IPS DF 6.9 (cell line): ENCODE measurements at regions not wholly inside any gene's neighbourhood (a gene's known extent, or its start where the extent isn't known, plus 50 kb on each side); places are given as distances from the start of the nearest gene placed in this dataset.
"Not testable (repeated sequence)": the region's sequence is repeated elsewhere in the genome, so short reads cannot be mapped to it uniquely, and the experiment has no call there.

ENCODE experiments used
- DNase-seq: peaks from one replicate; pipeline ENCODE4 v3.0.0-alpha.2; 2013; ENCODE audit warnings: low read depth, low spot score
- H3K27ac ChIP-seq: one replicate; pipeline ENCODE4 v1.5.1; 2013; ENCODE audit warnings: low read length, control low read depth
- H3K27me3 ChIP-seq: 2 replicates; pipeline ENCODE4 v1.6.1; 2013; ENCODE audit warnings: mild to moderate bottlenecking, low read length; ENCODE audit not compliant: control insufficient read depth, insufficient read depth
- H3K36me3 ChIP-seq: 2 replicates; pipeline ENCODE4 v1.6.1; 2013; ENCODE audit warnings: low read length; ENCODE audit not compliant: control insufficient read depth, insufficient read depth
- H3K4me1 ChIP-seq: 2 replicates; pipeline ENCODE4 v1.6.1; 2013; ENCODE audit warnings: low read length; ENCODE audit not compliant: control insufficient read depth, insufficient read depth
- H3K4me3 ChIP-seq: 2 replicates; pipeline ENCODE4 v1.5.1; 2013; ENCODE audit warnings: mild to moderate bottlenecking, low read length
- H3K9me3 ChIP-seq: 2 replicates; pipeline ENCODE4 v1.6.1; 2013; ENCODE audit warnings: low read length, inconsistent platforms; ENCODE audit not compliant: control insufficient read depth, insufficient read depth
- WGBS: extraction: QIAGEN DNeasy Blood & Tissue Kit; methylation state at CpG from one replicate; pipeline ENCODE4 v1.1.7; 2013; ENCODE audit warnings: mixed read lengths, missing lambda C conversion rate; ENCODE audit not compliant: insufficient read length, insufficient coverage; 5-methylcytosine and 5-hydroxymethylcytosine counted together

DNA sequence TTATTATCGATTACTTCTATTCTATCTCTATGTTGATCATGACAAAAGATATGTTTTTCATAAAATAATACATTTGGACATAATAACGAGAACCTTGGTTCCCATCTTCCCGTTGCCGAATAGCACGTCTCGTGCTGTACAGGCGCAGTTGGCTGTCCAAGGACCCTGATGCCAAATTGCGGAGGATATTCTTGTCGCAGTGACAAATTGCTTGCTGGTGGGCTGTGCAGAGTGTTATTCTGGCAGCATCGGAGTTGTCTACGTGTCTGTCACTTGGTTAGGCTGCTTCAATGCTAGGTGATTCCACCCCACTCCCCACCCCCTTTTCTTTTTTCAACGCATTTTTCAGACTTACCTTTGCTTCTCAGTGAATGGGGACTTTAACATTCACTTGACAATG, 546.8 kb downstream of the PRKD1 start:
- no peaks in the 10 kb centered on the region for H3K27me3 ChIP-seq
- H3K4me1 ChIP-seq: no peaks in the 10 kb centered on the region
- WGBS: no CpG with 5 or more reads among the region's 12 CpGs
- H3K36me3 ChIP-seq: no peaks in the 10 kb centered on the region
- H3K27ac ChIP-seq: no peak overlapping the region
- no peak overlapping the region for H3K4me3 ChIP-seq
- H3K9me3 ChIP-seq: no peaks in the 10 kb centered on the region
- no peak for DNase-seq

DNA sequence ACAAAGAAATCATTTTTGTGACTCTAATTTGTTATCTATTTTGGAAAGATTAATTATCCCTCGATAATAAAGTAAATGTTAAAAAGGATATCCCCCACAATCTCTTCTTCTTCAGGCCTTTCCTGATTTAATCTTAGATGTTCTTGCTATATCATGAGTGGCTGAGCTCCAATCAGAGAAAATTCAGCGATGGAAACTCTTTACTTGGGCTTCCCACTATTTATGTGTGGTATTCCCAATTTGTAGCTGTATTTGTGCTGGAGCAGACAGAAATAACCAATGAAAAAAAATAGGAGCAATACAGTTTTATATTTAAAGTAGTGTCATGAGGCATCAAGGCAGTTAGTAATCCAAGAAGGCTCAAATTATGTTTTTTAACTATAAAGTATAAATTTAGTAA, 539.1 kb downstream of the PRKD1 start:
- Histone ChIP-seq H3K36me3 (no peaks in the 10 kb centered on the region), H3K4me1 (no peaks in the 10 kb centered on the region), H3K9me3 (no peaks in the 10 kb centered on the region), H3K27me3 (no peaks in the 10 kb centered on the region), H3K4me3 (no peak overlapping the region), H3K27ac (no peak overlapping the region)
- WGBS: no CpG with 5 or more reads among the region's 2 CpGs
- no peak for DNase-seq

DNA sequence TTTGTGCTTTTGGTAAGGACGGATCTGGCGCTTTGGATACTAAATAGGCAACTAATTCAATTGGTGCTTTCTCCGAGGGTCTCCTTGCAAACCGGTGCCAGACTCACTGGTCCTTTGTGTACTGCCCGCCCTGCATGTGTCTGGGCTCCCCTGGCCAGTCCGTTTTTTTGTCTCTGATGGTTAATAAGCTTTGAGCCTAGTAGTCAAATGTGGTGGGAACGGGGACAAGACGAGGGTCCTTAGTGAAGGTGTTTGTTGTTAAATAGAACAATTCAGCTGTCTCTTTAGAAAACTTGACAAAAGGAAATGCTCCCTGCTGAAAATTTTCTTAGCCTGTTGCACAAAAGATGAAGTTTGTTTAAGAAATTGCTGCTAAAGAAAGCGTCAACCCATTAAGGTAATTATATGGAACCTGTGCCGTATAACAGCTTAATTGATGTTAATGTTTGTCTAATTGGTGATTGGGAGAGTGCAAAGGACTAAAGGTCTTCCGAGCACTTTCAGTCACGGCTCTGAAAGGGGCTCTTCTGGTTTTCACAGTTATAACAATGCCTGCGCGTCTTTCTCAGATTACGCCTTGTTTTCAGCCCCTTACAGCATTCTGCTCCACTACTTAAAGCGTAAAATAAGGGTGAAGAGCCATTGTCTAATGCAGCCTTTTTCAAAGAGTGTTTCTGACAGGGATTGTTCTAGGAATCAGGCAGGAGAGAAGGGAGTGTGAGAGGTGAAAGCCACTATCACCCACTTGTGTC, 537.4 kb downstream of the PRKD1 start:
- Histone ChIP-seq H3K9me3 (no peaks in the 10 kb centered on the region), H3K27ac (no peak overlapping the region), H3K36me3 (no peaks in the 10 kb centered on the region), H3K4me1 (no peaks in the 10 kb centered on the region), H3K27me3 (no peaks in the 10 kb centered on the region), H3K4me3 (no peak overlapping the region; the same call in 1 of the 2 replicates)
- WGBS: no CpG with 5 or more reads among the region's 16 CpGs
- no peak for DNase-seq

DNA sequence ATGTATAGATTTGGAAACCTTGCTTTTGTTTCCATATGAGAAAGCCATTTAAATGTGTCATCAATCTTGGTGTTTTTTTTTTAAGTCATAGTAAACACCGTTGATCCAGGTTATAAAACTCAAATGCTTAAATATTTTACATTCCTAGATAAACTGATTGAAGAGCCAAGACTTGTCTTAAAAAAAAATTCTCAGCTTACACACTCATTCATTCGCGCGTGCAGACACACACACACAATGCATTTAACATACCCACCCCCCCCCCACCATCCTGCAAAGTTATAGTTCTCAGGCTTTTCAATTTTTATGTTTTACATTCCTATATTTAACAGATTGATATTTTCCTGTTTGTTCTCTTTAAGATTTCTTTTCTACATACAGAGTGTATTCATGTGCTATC, 536.4 kb downstream of the PRKD1 start:
- Histone ChIP-seq H3K27me3 (no peaks in the 10 kb centered on the region), H3K4me1 (no peaks in the 10 kb centered on the region), H3K27ac (no peak overlapping the region), H3K9me3 (no peaks in the 10 kb centered on the region), H3K36me3 (no peaks in the 10 kb centered on the region), H3K4me3 (no peak overlapping the region)
- no peak for DNase-seq
- WGBS: no CpG with 5 or more reads among the region's 4 CpGs

DNA sequence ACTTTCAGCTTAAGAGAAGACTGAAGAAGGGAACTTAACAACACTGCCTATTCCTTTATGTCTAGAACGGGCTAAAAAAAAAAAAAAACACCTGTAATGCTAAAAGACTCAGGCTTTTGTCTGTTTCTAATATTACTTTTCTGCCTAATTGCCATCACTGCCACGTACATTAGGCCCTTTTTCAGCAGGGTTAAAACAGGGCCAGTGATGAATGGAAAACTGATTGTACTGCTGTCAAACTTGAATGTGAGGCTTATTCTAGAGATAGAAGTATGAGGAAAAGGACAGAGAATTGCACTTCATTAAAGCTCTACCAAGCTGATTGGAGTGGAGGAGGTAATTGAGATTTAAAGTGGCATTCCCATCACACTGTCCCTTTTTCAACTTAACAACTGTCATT, 535.8 kb downstream of the PRKD1 start:
- H3K4me3 ChIP-seq: no peak overlapping the region
- no peaks in the 10 kb centered on the region for H3K27me3 ChIP-seq
- no peaks in the 10 kb centered on the region for H3K9me3 ChIP-seq
- no peak overlapping the region for H3K27ac ChIP-seq
- H3K4me1 ChIP-seq: no peaks in the 10 kb centered on the region
- DNase-seq: no peak
- H3K36me3 ChIP-seq: no peaks in the 10 kb centered on the region
- WGBS: no CpG with 5 or more reads among the region's 2 CpGs

DNA sequence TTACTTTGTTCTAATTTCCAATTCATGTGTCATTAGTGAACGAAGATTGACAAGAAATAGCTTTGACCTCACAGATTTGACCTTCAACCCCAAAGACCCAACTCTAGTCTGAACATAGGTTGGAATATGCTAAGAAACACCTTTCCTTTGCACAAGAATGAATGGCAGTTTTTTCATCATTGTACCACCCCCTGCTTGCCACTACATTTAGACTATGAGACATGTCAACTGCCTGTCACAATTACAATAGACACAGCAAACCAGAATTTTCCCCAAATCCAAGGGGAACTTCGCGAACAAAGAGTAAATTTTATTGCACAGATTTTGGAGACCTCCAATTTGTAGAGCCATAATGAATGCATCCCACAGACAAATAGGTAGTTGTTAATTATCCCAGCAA, 535.4 kb downstream of the PRKD1 start:
- H3K27ac ChIP-seq: no peak overlapping the region
- no peak overlapping the region for H3K4me3 ChIP-seq
- H3K9me3 ChIP-seq: no peaks in the 10 kb centered on the region
- H3K27me3 ChIP-seq: no peaks in the 10 kb centered on the region
- WGBS: no CpG with 5 or more reads among the region's 3 CpGs
- H3K4me1 ChIP-seq: no peaks in the 10 kb centered on the region
- no peaks in the 10 kb centered on the region for H3K36me3 ChIP-seq
- no peak for DNase-seq

- H3K27me3 ChIP-seq: no peaks in the 10 kb centered on the region
- WGBS: no CpG with 5 or more reads among the region's 2 CpGs
- no peak overlapping the region for H3K27ac ChIP-seq
- H3K36me3 ChIP-seq: no peaks in the 10 kb centered on the region
- no peak for DNase-seq
- H3K4me3 ChIP-seq: no peak overlapping the region
- H3K9me3 ChIP-seq: no peaks in the 10 kb centered on the region
- no peaks in the 10 kb centered on the region for H3K4me1 ChIP-seq
These were observed 524.6 kb downstream of the PRKD1 start for GRCh38 chr14:29403091-29403490.

DNA sequence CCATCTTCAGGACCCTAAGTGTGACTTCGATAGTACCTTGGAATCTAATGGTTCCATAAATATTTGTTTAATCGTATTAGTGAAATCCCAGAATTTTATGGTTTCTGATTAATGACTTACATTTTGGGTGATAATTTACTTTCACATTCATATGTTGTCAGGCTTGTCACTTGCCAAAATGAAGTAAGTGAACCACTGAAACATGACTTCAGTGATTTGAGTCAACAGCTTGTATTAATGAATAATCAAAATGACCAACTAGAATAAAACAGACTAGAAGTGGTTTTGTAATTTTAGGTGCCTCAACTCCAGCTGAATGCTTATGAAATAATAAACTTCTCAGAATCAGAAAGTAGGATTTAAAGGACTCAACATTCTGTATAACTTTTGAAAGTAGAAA, 517.1 kb downstream of the PRKD1 start:
- no peak for DNase-seq
- H3K4me3 ChIP-seq: no peak overlapping the region
- H3K4me1 ChIP-seq: no peaks in the 10 kb centered on the region
- WGBS: no CpG with 5 or more reads among the region's 2 CpGs
- H3K27ac ChIP-seq: no peak overlapping the region
- no peaks in the 10 kb centered on the region for H3K27me3 ChIP-seq
- no peaks in the 10 kb centered on the region for H3K9me3 ChIP-seq
- no peaks in the 10 kb centered on the region for H3K36me3 ChIP-seq

- not testable (repeated sequence) for H3K36me3 ChIP-seq, H3K4me1 ChIP-seq, DNase-seq, H3K4me3 ChIP-seq, H3K27me3 ChIP-seq, H3K9me3 ChIP-seq, H3K27ac ChIP-seq
- no CpG with 5 or more reads among the region's 5 CpGs for WGBS
These were observed 512.7 kb downstream of the PRKD1 start for GRCh38 chr14:29414931-29415330.

DNA sequence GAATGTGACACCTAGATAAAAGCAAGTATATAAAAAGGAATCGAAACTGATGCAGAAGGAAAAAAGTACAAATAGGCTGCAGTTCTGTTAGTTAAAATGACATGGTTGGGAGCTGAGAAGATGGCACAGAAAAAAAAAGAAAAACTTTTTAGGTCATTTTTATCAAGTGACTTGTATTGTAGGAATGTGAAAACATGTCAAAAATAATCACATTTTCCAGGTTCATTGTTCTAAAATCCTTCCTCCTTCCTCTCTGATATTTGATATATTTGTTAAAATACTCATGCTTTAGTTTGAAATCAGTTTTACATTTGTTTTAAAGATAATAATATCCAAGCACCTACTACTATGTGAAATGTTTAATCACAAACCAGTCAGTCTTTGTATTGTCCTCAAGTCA, 507.9 kb downstream of the PRKD1 start:
- H3K4me3 ChIP-seq: no peak overlapping the region
- no CpG with 5 or more reads among the region's 1 CpG for WGBS

GRCh38 chr14:29421156-29421728, 506.4 kb downstream of the PRKD1 start:
- Histone ChIP-seq H3K9me3 (no peaks in the 10 kb centered on the region), H3K4me1 (no peaks in the 10 kb centered on the region), H3K36me3 (no peaks in the 10 kb centered on the region), H3K27ac (no peak overlapping the region), H3K27me3 (no peaks in the 10 kb centered on the region), H3K4me3 (no peak overlapping the region)
- DNase-seq: no peak

More for the DNA sequence above, 507.9 kb downstream of the PRKD1 start:
- DNase-seq: no peak
- H3K27ac ChIP-seq: no peak overlapping the region
- H3K9me3 ChIP-seq: no peaks in the 10 kb centered on the region
- H3K4me1 ChIP-seq: no peaks in the 10 kb centered on the region
- H3K27me3 ChIP-seq: no peaks in the 10 kb centered on the region
- no peaks in the 10 kb centered on the region for H3K36me3 ChIP-seq
